ENCODE measurements at regions not wholly inside any gene's neighbourhood (a gene's known extent, or its start where the extent isn't known, plus 50 kb on each side); places are given as distances from the start of the nearest gene placed in this dataset.
"Not testable (repeated sequence)": the region's sequence is repeated elsewhere in the genome, so short reads cannot be mapped to it uniquely, and the experiment has no call there.

DNA sequence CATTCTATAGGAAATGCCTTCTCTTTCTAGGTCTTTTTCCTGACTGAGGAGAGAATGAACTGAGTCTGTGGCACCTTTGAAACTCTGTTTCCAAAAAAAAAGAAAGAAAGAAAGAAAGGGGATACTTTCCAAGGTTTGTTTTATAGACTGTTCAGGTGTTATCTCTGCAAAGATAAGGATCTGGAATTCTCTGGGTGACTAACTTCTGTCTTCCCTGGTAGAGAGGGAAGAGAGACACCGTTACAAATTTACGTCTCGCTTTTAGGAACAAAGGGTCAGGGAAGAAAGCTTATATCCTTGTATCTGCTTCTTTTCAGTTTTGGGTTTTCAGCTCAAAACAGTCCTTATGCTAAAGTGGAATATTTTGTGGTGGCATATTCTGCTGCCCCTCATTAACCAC, 314.1 kb downstream of the RAPGEF2 start:
- DNase-seq (no peak), ATAC-seq (no peak)
- H3K9me3 ChIP-seq, result peaks cover 3% of the 10 kb centered on the region
- intact Hi-C loops (cut with DNase I, micrococcal nuclease), result no loop called here
- no peaks in the 10 kb centered on the region for H3K4me1 ChIP-seq (ENCODE audit: low read depth)
- TF ChIP-seq, protein P1, sequence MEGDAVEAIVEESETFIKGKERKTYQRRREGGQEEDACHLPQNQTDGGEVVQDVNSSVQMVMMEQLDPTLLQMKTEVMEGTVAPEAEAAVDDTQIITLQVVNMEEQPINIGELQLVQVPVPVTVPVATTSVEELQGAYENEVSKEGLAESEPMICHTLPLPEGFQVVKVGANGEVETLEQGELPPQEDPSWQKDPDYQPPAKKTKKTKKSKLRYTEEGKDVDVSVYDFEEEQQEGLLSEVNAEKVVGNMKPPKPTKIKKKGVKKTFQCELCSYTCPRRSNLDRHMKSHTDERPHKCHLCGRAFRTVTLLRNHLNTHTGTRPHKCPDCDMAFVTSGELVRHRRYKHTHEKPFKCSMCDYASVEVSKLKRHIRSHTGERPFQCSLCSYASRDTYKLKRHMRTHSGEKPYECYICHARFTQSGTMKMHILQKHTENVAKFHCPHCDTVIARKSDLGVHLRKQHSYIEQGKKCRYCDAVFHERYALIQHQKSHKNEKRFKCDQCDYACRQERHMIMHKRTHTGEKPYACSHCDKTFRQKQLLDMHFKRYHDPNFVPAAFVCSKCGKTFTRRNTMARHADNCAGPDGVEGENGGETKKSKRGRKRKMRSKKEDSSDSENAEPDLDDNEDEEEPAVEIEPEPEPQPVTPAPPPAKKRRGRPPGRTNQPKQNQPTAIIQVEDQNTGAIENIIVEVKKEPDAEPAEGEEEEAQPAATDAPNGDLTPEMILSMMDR (IDR thresholded peaks at IDR 0.05), result no peak
- no peaks in the 10 kb centered on the region for H3K36me3 ChIP-seq (ENCODE audit: low read depth)
- H3K4me3 ChIP-seq, result no peak overlapping the region

DNA sequence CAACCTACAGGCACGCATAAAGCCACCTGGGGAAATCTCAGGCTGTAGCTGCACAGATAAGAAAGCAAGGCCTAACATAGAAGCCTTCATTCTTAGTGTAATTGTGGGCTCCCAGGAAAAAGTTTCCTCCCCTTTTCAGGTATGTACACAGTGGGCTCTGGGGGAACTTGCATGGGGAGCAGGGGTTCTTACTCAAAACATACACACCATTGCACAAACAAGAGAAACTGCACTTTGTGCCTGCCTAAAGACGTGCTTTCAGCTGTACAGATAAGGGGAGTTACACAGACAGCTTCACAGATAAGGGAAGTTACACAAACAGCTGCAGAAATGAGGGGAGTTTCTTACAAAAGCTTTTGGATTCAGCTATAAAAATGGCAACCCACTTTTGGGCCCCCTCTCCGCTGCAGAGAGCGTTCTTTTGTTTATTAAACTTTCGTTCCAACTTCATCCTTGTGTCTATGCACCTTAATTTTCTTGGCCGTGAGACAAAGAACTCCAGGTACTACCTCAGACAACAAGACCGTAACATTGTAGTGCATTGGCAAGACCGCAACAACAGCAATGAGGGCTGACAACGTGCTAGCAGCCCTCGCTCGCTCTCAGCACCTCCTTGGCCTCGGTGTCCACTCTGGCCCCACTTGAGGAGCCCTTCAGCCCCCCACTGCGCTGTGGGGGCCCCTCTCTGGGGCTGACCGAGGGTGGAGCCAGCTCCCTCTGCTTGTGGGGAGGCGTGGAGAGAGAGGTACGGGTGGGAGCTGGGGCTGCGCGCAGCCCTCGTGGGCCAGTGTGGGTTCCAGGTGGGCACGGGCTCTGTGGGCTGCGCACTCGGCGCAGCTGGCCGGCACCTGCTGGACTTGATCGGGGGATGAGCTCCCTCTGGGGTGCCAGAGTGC, 317.5 kb downstream of the RAPGEF2 start:
- TF ChIP-seq, protein P1 (IDR thresholded peaks at IDR 0.05), result no peak
- intact Hi-C loops (cut with DNase I, micrococcal nuclease), result no loop called here

DNA sequence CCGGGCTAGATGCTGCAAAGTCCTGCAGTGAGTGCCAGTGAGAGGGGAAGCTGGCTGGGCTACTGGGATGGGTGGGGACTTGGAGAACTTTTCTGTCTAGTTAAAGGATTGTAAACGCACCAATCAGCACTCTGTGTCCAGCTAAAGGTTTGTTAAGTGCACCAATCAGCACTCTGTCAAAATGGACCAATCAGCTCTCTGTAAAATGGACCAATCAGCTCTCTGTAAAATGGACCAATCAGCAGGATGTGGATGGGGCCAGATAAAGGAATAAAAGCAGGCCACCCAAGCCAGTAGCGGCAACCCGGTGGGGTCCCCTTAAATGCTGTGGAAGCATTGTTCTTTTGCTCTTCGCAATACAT, 318.2 kb downstream of the RAPGEF2 start:
- H3K9me3 ChIP-seq; DNase-seq; ATAC-seq; H3K4me1 ChIP-seq (ENCODE audit: low read depth); H3K4me3 ChIP-seq; intact Hi-C loops (cut with DNase I, micrococcal nuclease); H3K36me3 ChIP-seq (ENCODE audit: low read depth): not testable (repeated sequence)

More for the DNA sequence above, 317.5 kb downstream of the RAPGEF2 start:
- Histone ChIP-seq H3K36me3 (ENCODE audit: low read depth) (no peaks in the 10 kb centered on the region), H3K4me1 (ENCODE audit: low read depth) (no peaks in the 10 kb centered on the region), H3K9me3 (peaks cover 3% of the 10 kb centered on the region), H3K4me3 (no peak overlapping the region)
- ATAC-seq (no peak), DNase-seq (no peak)

DNA sequence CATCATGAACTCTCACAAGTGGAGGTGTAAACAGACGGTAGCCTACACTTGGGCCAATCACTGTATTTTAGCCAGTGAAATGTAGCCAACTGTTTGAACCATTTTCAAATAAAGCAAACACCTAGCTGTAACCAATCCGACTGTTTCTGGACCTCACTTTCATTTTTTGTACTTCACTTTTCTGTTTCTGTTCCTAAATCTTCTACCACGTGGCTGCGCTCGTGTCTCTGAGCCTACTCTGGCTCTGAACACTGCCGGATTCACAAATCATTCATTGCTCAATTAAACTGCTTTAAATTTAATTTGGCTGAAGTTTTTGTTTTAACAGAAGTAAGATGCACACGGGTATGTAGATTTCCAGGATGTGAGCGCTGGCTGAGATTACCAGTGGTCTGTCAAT, 319.1 kb downstream of the RAPGEF2 start:
- ATAC-seq, result no peak

DNA sequence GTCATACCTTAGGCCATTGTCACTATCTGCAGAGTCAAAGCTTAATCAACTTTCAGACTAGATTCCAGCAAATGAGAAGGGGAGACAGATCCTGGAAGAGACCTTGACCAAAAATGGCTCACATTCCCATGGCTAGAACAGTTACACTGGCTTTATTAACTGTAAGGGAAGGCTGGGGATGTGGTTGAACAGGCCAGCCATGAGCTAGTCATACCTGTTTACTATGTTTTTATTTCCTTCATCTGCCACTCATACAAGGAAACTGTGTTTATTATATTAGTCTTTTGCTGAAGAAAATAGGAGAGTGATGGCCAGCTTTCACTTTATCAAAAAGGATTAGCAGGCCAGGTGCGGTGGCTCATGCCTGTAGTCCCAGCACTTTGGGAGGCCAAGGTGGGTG, 319.7 kb downstream of the RAPGEF2 start:
- TF ChIP-seq, protein P1 (IDR thresholded peaks at IDR 0.05), result no peak
- intact Hi-C loops (cut with DNase I, micrococcal nuclease), result no loop called here
- ATAC-seq (no peak), DNase-seq (no peak)
- Histone ChIP-seq H3K4me3 (no peak overlapping the region), H3K36me3 (ENCODE audit: low read depth) (no peaks in the 10 kb centered on the region), H3K9me3 (peaks cover 3% of the 10 kb centered on the region), H3K4me1 (ENCODE audit: low read depth) (no peaks in the 10 kb centered on the region)

More for the DNA sequence above, 319.1 kb downstream of the RAPGEF2 start:
- intact Hi-C loops (cut with DNase I, micrococcal nuclease), result no loop called here
- Histone ChIP-seq H3K4me3 (no peak overlapping the region), H3K9me3 (peaks cover 3% of the 10 kb centered on the region), H3K36me3 (ENCODE audit: low read depth) (no peaks in the 10 kb centered on the region), H3K4me1 (ENCODE audit: low read depth) (no peaks in the 10 kb centered on the region)
- TF ChIP-seq, protein P1 (IDR thresholded peaks at IDR 0.05), result no peak
- peak in 1 of 3 donors; percentile 4 for DNase-seq

DNA sequence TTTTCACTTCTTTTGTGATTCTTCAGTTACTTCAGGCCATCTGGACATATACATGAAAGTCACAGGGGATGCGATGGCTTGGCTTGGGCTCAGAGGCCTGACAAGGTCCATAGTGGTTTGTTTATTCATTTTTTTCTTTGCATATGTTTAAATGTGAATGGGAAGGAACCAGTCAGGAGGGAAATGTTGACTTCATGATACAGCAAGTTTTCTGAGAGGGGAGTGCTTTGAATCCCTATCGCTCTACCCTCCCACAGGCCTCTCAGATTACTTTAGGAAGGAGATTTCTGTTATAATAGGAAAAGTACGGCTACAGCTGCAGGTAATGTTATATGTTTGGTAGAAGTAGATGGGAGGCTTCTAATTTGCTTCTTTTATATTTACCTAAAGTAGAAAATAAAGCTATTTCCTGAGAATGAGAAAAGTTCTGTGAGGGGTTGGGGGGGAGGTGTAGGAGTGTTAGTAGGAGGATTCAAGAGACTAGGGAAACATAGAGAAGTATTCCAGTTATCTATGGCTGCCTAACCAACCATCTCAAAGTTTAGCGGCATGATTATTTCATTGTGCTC, 322.9 kb downstream of the RAPGEF2 start:
- DNase-seq (no peak), ATAC-seq (no peak)
- intact Hi-C loops (cut with DNase I, micrococcal nuclease), result no loop called here
- Histone ChIP-seq H3K9me3 (no peaks in the 10 kb centered on the region), H3K36me3 (ENCODE audit: low read depth) (no peaks in the 10 kb centered on the region), H3K4me3 (no peak overlapping the region), H3K4me1 (ENCODE audit: low read depth) (no peaks in the 10 kb centered on the region)
- TF ChIP-seq, protein P1 (IDR thresholded peaks at IDR 0.05), result no peak

All from mucosa of descending colon (tissue), 3 donors.